ENCODE measurements at regions not wholly inside any gene's neighbourhood (a gene's known extent, or its start where the extent isn't known, plus 50 kb on each side); places are given as distances from the start of the nearest gene placed in this dataset.

- ChIA-PET CTCF (no interaction called here), POLR2A (ENCODE audit: unreplicated experiment) (no interaction called here)
- TF ChIP-seq EZH2phosphoT487 (IDR thresholded peaks at IDR 0.05; ENCODE audit: borderline replicate concordance, low read length) (no peak), CTCF (conservative IDR thresholded peaks at IDR 0.05; ENCODE audit: low read depth, low read length) (no peak), EZH2 (IDR thresholded peaks at IDR 0.05; ENCODE audit: low read length, unreplicated experiment) (no peak)
- ATAC-seq = no peak
- H4K20me1 ChIP-seq (ENCODE audit: low read length) = no peaks in the 10 kb centered on the region
- H3K27me3 ChIP-seq (ENCODE audit: low read length) = no peaks in the 10 kb centered on the region
- BruUV-seq (replicated peaks) = no TSS peak
- H3K27ac ChIP-seq (ENCODE audit: low read length) = no peak overlapping the region
- no peaks in the 10 kb centered on the region for H3K79me2 ChIP-seq (ENCODE audit: low read length)
- peaks cover 14% of the 10 kb centered on the region for H3K4me1 ChIP-seq (ENCODE audit: insufficient read depth, low read length)
- no peak overlapping the region for H3K4me2 ChIP-seq (ENCODE audit: low read length)
- no peaks in the 10 kb centered on the region for H3K9me2 ChIP-seq (replicated peaks; ENCODE audit: low read length)
- H3K9ac ChIP-seq (ENCODE audit: low read length) = no peak overlapping the region
- H3K9me3 ChIP-seq (ENCODE audit: low read length) = no peaks in the 10 kb centered on the region
- intact Hi-C loops (cut with micrococcal nuclease) = no loop called here
- no peaks in the 10 kb centered on the region for H3K36me3 ChIP-seq (ENCODE audit: low read depth, low read length)
- no peak overlapping the region for H2AFZ ChIP-seq (ENCODE audit: low read length)
- DNase-seq = no peak
- no peaks in the 10 kb centered on the region for H3F3A ChIP-seq (ENCODE audit: low read length, unreplicated experiment)
- no peak overlapping the region for H3K4me3 ChIP-seq (ENCODE audit: low read length)
Measured at GRCh38 chr14:71642715-71643114, 289.5 kb upstream of the RGS6 start.

- Histone ChIP-seq H3K27me3 (ENCODE audit: low read length) (no peaks in the 10 kb centered on the region), H3K27ac (ENCODE audit: low read length) (no peak overlapping the region), H3K4me3 (ENCODE audit: low read length) (no peak overlapping the region), H2AFZ (ENCODE audit: low read length) (no peak overlapping the region), H3K4me1 (ENCODE audit: insufficient read depth, low read length) (peaks cover 39% of the 10 kb centered on the region), H3K36me3 (ENCODE audit: low read depth, low read length) (peaks cover 3% of the 10 kb centered on the region; the same call in 1 of the 2 replicates), H3K9ac (ENCODE audit: low read length) (no peak overlapping the region), H3F3A (ENCODE audit: low read length, unreplicated experiment) (no peaks in the 10 kb centered on the region), H3K79me2 (ENCODE audit: low read length) (no peaks in the 10 kb centered on the region), H3K4me2 (ENCODE audit: low read length) (no peak overlapping the region), H3K9me2 (replicated peaks; ENCODE audit: low read length) (no peaks in the 10 kb centered on the region), H3K9me3 (ENCODE audit: low read length) (no peaks in the 10 kb centered on the region), H4K20me1 (ENCODE audit: low read length) (no peaks in the 10 kb centered on the region)
- ATAC-seq (no peak), DNase-seq (no peak)
- intact Hi-C loops (cut with micrococcal nuclease) = no loop called here
- CTCF ChIA-PET = interaction anchor here (0.6 kb wide), 1 partner anchor 94 kb away, joined by 3 read pairs; no protein-coding TSS in a partner anchor
- POLR2A ChIA-PET (ENCODE audit: unreplicated experiment) = no interaction called here
- no peak for TF ChIP-seq EZH2 (IDR thresholded peaks at IDR 0.05; ENCODE audit: low read length, unreplicated experiment)
- TF ChIP-seq CTCF (conservative IDR thresholded peaks at IDR 0.05; ENCODE audit: low read depth, low read length) = no peak
- no peak for TF ChIP-seq EZH2phosphoT487 (IDR thresholded peaks at IDR 0.05; ENCODE audit: borderline replicate concordance, low read length)
- BruUV-seq (replicated peaks) = no TSS peak
Measured at GRCh38 chr14:71645656-71646055, 286.6 kb upstream of the RGS6 start.

GRCh38 chr14:71646518-71646917, 285.7 kb upstream of the RGS6 start:
- Histone ChIP-seq H3K9ac (ENCODE audit: low read length) (no peak overlapping the region), H3K4me1 (ENCODE audit: insufficient read depth, low read length) (peaks cover 47% of the 10 kb centered on the region), H3K9me2 (replicated peaks; ENCODE audit: low read length) (no peaks in the 10 kb centered on the region), H3K27me3 (ENCODE audit: low read length) (no peaks in the 10 kb centered on the region), H3K79me2 (ENCODE audit: low read length) (no peaks in the 10 kb centered on the region), H3K4me3 (ENCODE audit: low read length) (no peak overlapping the region), H3K9me3 (ENCODE audit: low read length) (no peaks in the 10 kb centered on the region), H3F3A (ENCODE audit: low read length, unreplicated experiment) (no peaks in the 10 kb centered on the region), H2AFZ (ENCODE audit: low read length) (no peak overlapping the region), H4K20me1 (ENCODE audit: low read length) (no peaks in the 10 kb centered on the region), H3K27ac (ENCODE audit: low read length) (peak overlapping the region; percentile 17; the same call in 1 of the 2 replicates), H3K36me3 (ENCODE audit: low read depth, low read length) (peaks cover 3% of the 10 kb centered on the region; the same call in 1 of the 2 replicates), H3K4me2 (ENCODE audit: low read length) (peak overlapping the region; percentile 61)
- no peak for DNase-seq
- no peak for TF ChIP-seq CTCF (conservative IDR thresholded peaks at IDR 0.05; ENCODE audit: low read depth, low read length)
- TF ChIP-seq EZH2phosphoT487 (IDR thresholded peaks at IDR 0.05; ENCODE audit: borderline replicate concordance, low read length) = no peak
- no peak for TF ChIP-seq EZH2 (IDR thresholded peaks at IDR 0.05; ENCODE audit: low read length, unreplicated experiment)
- POLR2A ChIA-PET (ENCODE audit: unreplicated experiment) = no interaction called here
- intact Hi-C loops (cut with micrococcal nuclease) = no loop called here
- no TSS peak for BruUV-seq (replicated peaks)
- CTCF ChIA-PET = no interaction called here
- no peak for ATAC-seq
